HG03060 (cell line): ENCODE measurements at regions not wholly inside any gene's neighbourhood (a gene's known extent, or its start where the extent isn't known, plus 50 kb on each side); places are given as distances from the start of the nearest gene placed in this dataset.
A peak's percentile ranks its signal among the peaks of the same experiment; 100 is the strongest.

Source experiments
- ATAC-seq: cut with Tn5 transposase; IDR thresholded peaks from one replicate; pipeline ENCODE4 v1.9.1; 2021; ENCODE audit warnings: low read depth, moderate number of reproducible peaks; ENCODE audit not compliant: unreplicated experiment

GRCh38 chr5:90135779-90136378 lies 273.7 kb downstream of the CETN3 start:
- no peak for ATAC-seq

- ATAC-seq = no peak
These were observed 274.7 kb downstream of the CETN3 start for GRCh38 chr5:90134892-90135291.

- no peak for ATAC-seq
These were observed 275.2 kb downstream of the CETN3 start for GRCh38 chr5:90134381-90134780.

- no peak for ATAC-seq
These were observed 275.6 kb downstream of the CETN3 start for GRCh38 chr5:90133941-90134340.

GRCh38 chr5:90131383-90132133 lies 278.0 kb downstream of the CETN3 start:
- ATAC-seq = peak; percentile 45

- no peak for ATAC-seq
These were observed 281.0 kb downstream of the CETN3 start for GRCh38 chr5:90128551-90128950.

GRCh38 chr5:90119531-90119971 lies 290.0 kb downstream of the CETN3 start:
- ATAC-seq = no peak

- ATAC-seq = no peak
These were observed 292.6 kb downstream of the CETN3 start for GRCh38 chr5:90117005-90117404.

GRCh38 chr5:90113108-90113507 lies 296.4 kb downstream of the CETN3 start:
- ATAC-seq = no peak

GRCh38 chr5:90112033-90112692 lies 297.4 kb downstream of the CETN3 start:
- no peak for ATAC-seq

GRCh38 chr5:90111364-90112032 lies 298.1 kb downstream of the CETN3 start:
- ATAC-seq = no peak

GRCh38 chr5:90109285-90109684 lies 300.3 kb downstream of the CETN3 start:
- no peak for ATAC-seq

- no peak for ATAC-seq
These were observed 310.5 kb downstream of the CETN3 start for GRCh38 chr5:90099099-90099498.

GRCh38 chr5:90097082-90097477 lies 312.5 kb downstream of the CETN3 start:
- ATAC-seq = no peak

- ATAC-seq = no peak
These were observed 313.0 kb downstream of the CETN3 start for GRCh38 chr5:90096415-90097081.

GRCh38 chr5:90095292-90096060 lies 314.1 kb downstream of the CETN3 start:
- no peak for ATAC-seq

- ATAC-seq = no peak
These were observed 315.6 kb downstream of the CETN3 start for GRCh38 chr5:90093751-90094485.

GRCh38 chr5:90092734-90093133 lies 316.8 kb downstream of the CETN3 start:
- no peak for ATAC-seq

- ATAC-seq = no peak
These were observed 325.2 kb downstream of the CETN3 start for GRCh38 chr5:90084342-90084741.
